Mucosa of descending colon (tissue), 3 donors: ENCODE measurements at regions not wholly inside any gene's neighbourhood (a gene's known extent, or its start where the extent isn't known, plus 50 kb on each side); places are given as distances from the start of the nearest gene placed in this dataset.

Source experiments
- ATAC-seq: fragments of 200-7000 bp; cut with Tn5 transposase; one replicate; pipeline ENCODE4 v1.9.1; 2020; ENCODE audit warnings: mild to moderate bottlenecking, moderate library complexity
- DNase-seq, 3 donors: peaks; one replicate each; pipeline ENCODE4 v3.0.0-alpha.2; 2020
- H3K36me3 ChIP-seq: fragments of 200-600 bp; one replicate; pipeline ENCODE4 v1.8.0; 2021; ENCODE audit warnings: low read depth, mild to moderate bottlenecking
- H3K4me1 ChIP-seq: fragments of 200-600 bp; one replicate; pipeline ENCODE4 v1.8.0; 2021; ENCODE audit warnings: low read depth, mild to moderate bottlenecking
- H3K4me3 ChIP-seq: fragments of 200-600 bp; one replicate; pipeline ENCODE4 v1.8.0; 2021; ENCODE audit warnings: mild to moderate bottlenecking
- H3K9me3 ChIP-seq: fragments of 200-600 bp; one replicate; pipeline ENCODE4 v1.8.0; 2021; ENCODE audit warnings: mild to moderate bottlenecking
- CTCF ChIP-seq: fragments of 200-600 bp; IDR thresholded peaks from one replicate; pipeline ENCODE4 v1.8.0; 2022; ENCODE audit warnings: antibody characterized with exemption, mild to moderate bottlenecking
- intact Hi-C, 2 donors: fragments of 100-400 bp; cut with DNase I in 1 of 2; cut with micrococcal nuclease in 1 of 2; formaldehyde crosslinking; loops; one replicate each; pipeline versions ENCODE4 v1.11.0 to v1.11.1; 2022; cut with DNase I, micrococcal nuclease
- donor health status: DM: no; HTN: no; CAD: no; lungs with moderate emphysema.
- donor health status: DM: no; HTN: no; CAD: no.
- donor health status: DM: no; HTN: yes; CAD: no.

GRCh38 chr14:46482200-46482599, 169.4 kb downstream of the RPL10L start:
- Histone ChIP-seq H3K4me1 (no peaks in the 10 kb centered on the region), H3K4me3 (no peak overlapping the region), H3K36me3 (no peaks in the 10 kb centered on the region), H3K9me3 (peaks cover under 1% of the 10 kb centered on the region)
- TF ChIP-seq CTCF = no peak
- intact Hi-C loops = no loop called here
- ATAC-seq = no peak
- DNase-seq = no peak

- no peaks in the 10 kb centered on the region for H3K4me1 ChIP-seq
- H3K4me3 ChIP-seq = no peak overlapping the region
- ATAC-seq (no peak), DNase-seq (no peak)
- TF ChIP-seq CTCF = no peak
- peaks cover 4% of the 10 kb centered on the region for H3K9me3 ChIP-seq
- intact Hi-C loops = no loop called here
- H3K36me3 ChIP-seq = no peaks in the 10 kb centered on the region
These were observed 170.8 kb downstream of the RPL10L start for GRCh38 chr14:46480817-46481216.

GRCh38 chr14:46472261-46472660, 179.3 kb downstream of the RPL10L start:
- intact Hi-C loops = no loop called here
- Histone ChIP-seq H3K9me3 (peaks cover 3% of the 10 kb centered on the region), H3K4me1 (no peaks in the 10 kb centered on the region), H3K36me3 (no peaks in the 10 kb centered on the region), H3K4me3 (no peak overlapping the region)
- TF ChIP-seq CTCF = no peak
- no peak for ATAC-seq
- DNase-seq = no peak

- Histone ChIP-seq H3K9me3 (no peaks in the 10 kb centered on the region), H3K36me3 (no peaks in the 10 kb centered on the region), H3K4me3 (no peak overlapping the region), H3K4me1 (no peaks in the 10 kb centered on the region)
- TF ChIP-seq CTCF = no peak
- ATAC-seq (no peak), DNase-seq (no peak)
- intact Hi-C loops = no loop called here
These were observed 187.2 kb downstream of the RPL10L start for GRCh38 chr14:46464341-46464740.

GRCh38 chr14:46451800-46452199, 199.8 kb downstream of the RPL10L start:
- intact Hi-C loops = no loop called here
- no peak for TF ChIP-seq CTCF

GRCh38 chr14:46444666-46445065, 206.9 kb downstream of the RPL10L start:
- Histone ChIP-seq H3K36me3 (no peaks in the 10 kb centered on the region), H3K4me3 (no peak overlapping the region), H3K9me3 (no peaks in the 10 kb centered on the region), H3K4me1 (no peaks in the 10 kb centered on the region)
- no peak for TF ChIP-seq CTCF
- intact Hi-C loops = no loop called here
- ATAC-seq (no peak), DNase-seq (no peak)

More at GRCh38 chr14:46451800-46452199, 199.8 kb downstream of the RPL10L start:
- Histone ChIP-seq H3K36me3 (no peaks in the 10 kb centered on the region), H3K9me3 (no peaks in the 10 kb centered on the region), H3K4me1 (no peaks in the 10 kb centered on the region), H3K4me3 (no peak overlapping the region)
- ATAC-seq (no peak), DNase-seq (no peak)
